ENCODE measurements at regions not wholly inside any gene's neighbourhood (a gene's known extent, or its start where the extent isn't known, plus 50 kb on each side); places are given as distances from the start of the nearest gene placed in this dataset.

GRCh38 chr1:91582431-91582921 is 81.8 kb downstream of the CDC7 start:
- TF ChIP-seq EP300 (IDR thresholded peaks at IDR 0.05; ENCODE audit: borderline replicate concordance): no peak
- no peak for TF ChIP-seq REST (IDR thresholded peaks at IDR 0.05; ENCODE audit: low read depth)
- TF ChIP-seq NFIC (IDR thresholded peaks at IDR 0.05): no peak
- TF ChIP-seq FOXM1 (IDR thresholded peaks at IDR 0.05; ENCODE audit: borderline replicate concordance, low read depth): no peak
- TF ChIP-seq USF1 (IDR thresholded peaks at IDR 0.05): 0 out of 2 replicates have a peak, but pooled peaks have one; percentile 34
- no peak for TF ChIP-seq TEAD4 (IDR thresholded peaks at IDR 0.05)
- TF ChIP-seq CREB1 (IDR thresholded peaks at IDR 0.05; ENCODE audit: low read depth): no peak

GRCh38 chr1:91583326-91583755 is 82.7 kb downstream of the CDC7 start:
- no peak for TF ChIP-seq TAF1 (IDR thresholded peaks at IDR 0.05; ENCODE audit: low read depth)
- TF ChIP-seq REST (IDR thresholded peaks at IDR 0.05; ENCODE audit: low read depth): no peak
- no peak for TF ChIP-seq CEBPB (IDR thresholded peaks at IDR 0.05)
- TF ChIP-seq CREB1 (IDR thresholded peaks at IDR 0.05; ENCODE audit: low read depth): no peak
- no peak for TF ChIP-seq ZBTB7A (IDR thresholded peaks at IDR 0.05; ENCODE audit: low read depth)
- TF ChIP-seq NFIC (IDR thresholded peaks at IDR 0.05): no peak
- no peak for TF ChIP-seq EP300 (IDR thresholded peaks at IDR 0.05; ENCODE audit: borderline replicate concordance)
- no peak for TF ChIP-seq MAX (IDR thresholded peaks at IDR 0.05)
- no peak for TF ChIP-seq RAD21 (IDR thresholded peaks at IDR 0.05; ENCODE audit: low read depth)
- no peak for TF ChIP-seq YY1 (IDR thresholded peaks at IDR 0.05; ENCODE audit: low read depth)
- TF ChIP-seq TEAD4 (IDR thresholded peaks at IDR 0.05): no peak
- no peak for TF ChIP-seq TCF12 (IDR thresholded peaks at IDR 0.05; ENCODE audit: low read depth)
- TF ChIP-seq USF1 (IDR thresholded peaks at IDR 0.05): no peak
- TF ChIP-seq EGR1 (IDR thresholded peaks at IDR 0.05): no peak

GRCh38 chr1:91584309-91584708 is 83.7 kb downstream of the CDC7 start:
- TF ChIP-seq EGR1 (IDR thresholded peaks at IDR 0.05) (no peak), RAD21 (IDR thresholded peaks at IDR 0.05; ENCODE audit: low read depth) (no peak), CREB1 (IDR thresholded peaks at IDR 0.05; ENCODE audit: low read depth) (no peak), REST (IDR thresholded peaks at IDR 0.05; ENCODE audit: low read depth) (no peak), YY1 (IDR thresholded peaks at IDR 0.05; ENCODE audit: low read depth) (no peak), TEAD4 (IDR thresholded peaks at IDR 0.05) (no peak), TCF12 (IDR thresholded peaks at IDR 0.05; ENCODE audit: low read depth) (no peak), EP300 (IDR thresholded peaks at IDR 0.05; ENCODE audit: borderline replicate concordance) (no peak), TAF1 (IDR thresholded peaks at IDR 0.05; ENCODE audit: low read depth) (no peak), NFIC (IDR thresholded peaks at IDR 0.05) (no peak), USF1 (IDR thresholded peaks at IDR 0.05) (no peak), MAX (IDR thresholded peaks at IDR 0.05) (no peak)

GRCh38 chr1:91584878-91585277 is 84.2 kb downstream of the CDC7 start:
- TF ChIP-seq CEBPB (IDR thresholded peaks at IDR 0.05) (no peak), ZBTB7A (IDR thresholded peaks at IDR 0.05; ENCODE audit: low read depth) (no peak), YY1 (IDR thresholded peaks at IDR 0.05; ENCODE audit: low read depth) (no peak), NFIC (IDR thresholded peaks at IDR 0.05) (no peak), RAD21 (IDR thresholded peaks at IDR 0.05; ENCODE audit: low read depth) (no peak), EGR1 (IDR thresholded peaks at IDR 0.05) (no peak), FOXM1 (IDR thresholded peaks at IDR 0.05; ENCODE audit: borderline replicate concordance, low read depth) (no peak), USF1 (IDR thresholded peaks at IDR 0.05) (no peak), TCF12 (IDR thresholded peaks at IDR 0.05; ENCODE audit: low read depth) (no peak), MAX (IDR thresholded peaks at IDR 0.05) (no peak), TEAD4 (IDR thresholded peaks at IDR 0.05) (no peak), EP300 (IDR thresholded peaks at IDR 0.05; ENCODE audit: borderline replicate concordance) (no peak), CREB1 (IDR thresholded peaks at IDR 0.05; ENCODE audit: low read depth) (no peak), REST (IDR thresholded peaks at IDR 0.05; ENCODE audit: low read depth) (no peak), TAF1 (IDR thresholded peaks at IDR 0.05; ENCODE audit: low read depth) (no peak)
